ENCODE measurements at regions not wholly inside any gene's neighbourhood (a gene's known extent, or its start where the extent isn't known, plus 50 kb on each side); places are given as distances from the start of the nearest gene placed in this dataset.

DNA sequence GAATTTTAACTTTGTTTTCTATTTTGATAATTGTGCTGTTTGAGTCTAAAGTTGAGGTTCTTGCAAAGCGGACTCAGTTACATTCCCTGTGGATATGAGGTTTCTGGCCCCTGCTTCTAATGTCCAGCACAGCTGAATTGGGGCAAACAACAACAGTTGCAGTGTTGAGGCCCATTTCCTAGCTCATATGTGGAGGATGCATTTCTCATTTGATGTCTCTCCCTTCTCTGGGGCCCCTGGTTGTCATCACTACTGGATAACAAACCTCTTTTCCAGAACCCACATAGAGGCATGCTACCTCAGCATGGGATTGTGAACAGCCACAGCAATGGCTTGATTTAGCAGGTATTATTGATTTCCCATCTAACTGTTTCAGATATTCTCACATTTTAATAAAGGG, 208.2 kb upstream of the VSTM2A start:
- no peak for DNase-seq (ENCODE audit: low read depth, low spot score)
- no peaks in the 10 kb centered on the region for H3K9me3 ChIP-seq (replicated peaks; ENCODE audit: control insufficient read depth, insufficient read depth, low read length)
- no peaks in the 10 kb centered on the region for H3K4me1 ChIP-seq (ENCODE audit: control insufficient read depth, insufficient read depth, low read length)
- H3K27ac ChIP-seq (ENCODE audit: control insufficient read depth, insufficient read depth), result no peak overlapping the region
- ChIA-PET SMC1A (ENCODE audit: uncharacterized antibody, unreplicated experiment) (interaction anchor here (1.0 to 1.6 kb wide), 3 partner anchors 18 to 231 kb away, joined by 3 read pairs; no protein-coding TSS in a partner anchor), POLR2A (no interaction called here), RAD21 (ENCODE audit: unreplicated experiment) (no interaction called here), CTCF (no interaction called here)
- H3K79me2 ChIP-seq (ENCODE audit: control insufficient read depth, insufficient read depth, low read length), result no peaks in the 10 kb centered on the region
- no peaks in the 10 kb centered on the region for H3K27me3 ChIP-seq (replicated peaks in 1 of 2; ENCODE audit: control insufficient read depth in 2 of 2, insufficient read depth in 2 of 2, low read length in 1 of 2)
- H3K9ac ChIP-seq (ENCODE audit: control insufficient read depth, insufficient read depth, low read length), result no peak overlapping the region
- in situ Hi-C loops (cut with MboI) (loop anchor here (10.0 kb wide), 1 partner anchor 89 kb away; no protein-coding TSS in a partner anchor), intact Hi-C loops (cut with micrococcal nuclease; ENCODE audit: unreplicated experiment) (no loop called here)
- FAIRE-seq, result no peak
- TF ChIP-seq BACH1 (IDR thresholded peaks at IDR 0.05; ENCODE audit: borderline replicate concordance), result no peak
- TF ChIP-seq HDAC6 (IDR thresholded peaks at IDR 0.05; ENCODE audit: unreplicated experiment), result no peak
- no peak for TF ChIP-seq ESRRA (IDR thresholded peaks at IDR 0.05; ENCODE audit: low read length)
- TF ChIP-seq, protein P1, sequence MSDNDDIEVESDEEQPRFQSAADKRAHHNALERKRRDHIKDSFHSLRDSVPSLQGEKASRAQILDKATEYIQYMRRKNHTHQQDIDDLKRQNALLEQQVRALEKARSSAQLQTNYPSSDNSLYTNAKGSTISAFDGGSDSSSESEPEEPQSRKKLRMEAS (IDR thresholded peaks at IDR 0.05; ENCODE audit: low read depth, low read length), result no peak
- no peak for TF ChIP-seq FOXK2 (IDR thresholded peaks at IDR 0.05)
- TF ChIP-seq SIX5 (IDR thresholded peaks at IDR 0.05; ENCODE audit: low read depth, low read length, severe bottlenecking), result no peak
- TF ChIP-seq, protein P2, sequence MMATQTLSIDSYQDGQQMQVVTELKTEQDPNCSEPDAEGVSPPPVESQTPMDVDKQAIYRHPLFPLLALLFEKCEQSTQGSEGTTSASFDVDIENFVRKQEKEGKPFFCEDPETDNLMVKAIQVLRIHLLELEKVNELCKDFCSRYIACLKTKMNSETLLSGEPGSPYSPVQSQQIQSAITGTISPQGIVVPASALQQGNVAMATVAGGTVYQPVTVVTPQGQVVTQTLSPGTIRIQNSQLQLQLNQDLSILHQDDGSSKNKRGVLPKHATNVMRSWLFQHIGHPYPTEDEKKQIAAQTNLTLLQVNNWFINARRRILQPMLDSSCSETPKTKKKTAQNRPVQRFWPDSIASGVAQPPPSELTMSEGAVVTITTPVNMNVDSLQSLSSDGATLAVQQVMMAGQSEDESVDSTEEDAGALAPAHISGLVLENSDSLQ (IDR thresholded peaks at IDR 0.05), result no peak
- no peak for TF ChIP-seq SIN3A (IDR thresholded peaks at IDR 0.05; ENCODE audit: low read depth, low read length)
- TF ChIP-seq NRF1 (conservative IDR thresholded peaks at IDR 0.05; ENCODE audit: low read depth, low read length), result no peak
- no peak for TF ChIP-seq ZNF207 (IDR thresholded peaks at IDR 0.05; ENCODE audit: borderline replicate concordance)
- TF ChIP-seq BRCA1 (IDR thresholded peaks at IDR 0.05; ENCODE audit: low read depth, low read length), result no peak
- TF ChIP-seq CBX3 (IDR thresholded peaks at IDR 0.05; ENCODE audit: borderline replicate concordance, low read depth), result no peak
- TF ChIP-seq, protein P3, sequence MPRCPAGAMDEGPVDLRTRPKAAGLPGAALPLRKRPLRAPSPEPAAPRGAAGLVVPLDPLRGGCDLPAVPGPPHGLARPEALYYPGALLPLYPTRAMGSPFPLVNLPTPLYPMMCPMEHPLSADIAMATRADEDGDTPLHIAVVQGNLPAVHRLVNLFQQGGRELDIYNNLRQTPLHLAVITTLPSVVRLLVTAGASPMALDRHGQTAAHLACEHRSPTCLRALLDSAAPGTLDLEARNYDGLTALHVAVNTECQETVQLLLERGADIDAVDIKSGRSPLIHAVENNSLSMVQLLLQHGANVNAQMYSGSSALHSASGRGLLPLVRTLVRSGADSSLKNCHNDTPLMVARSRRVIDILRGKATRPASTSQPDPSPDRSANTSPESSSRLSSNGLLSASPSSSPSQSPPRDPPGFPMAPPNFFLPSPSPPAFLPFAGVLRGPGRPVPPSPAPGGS (IDR thresholded peaks at IDR 0.05; ENCODE audit: borderline replicate concordance, insufficient read depth, low read depth, low read length, poor library complexity, severe bottlenecking), result no peak
- no peak for TF ChIP-seq SREBF1 (IDR thresholded peaks at IDR 0.05; ENCODE audit: low read length)
- TF ChIP-seq TBL1XR1 (IDR thresholded peaks at IDR 0.05; ENCODE audit: low read depth, low read length), result no peak
- TF ChIP-seq, protein P4, sequence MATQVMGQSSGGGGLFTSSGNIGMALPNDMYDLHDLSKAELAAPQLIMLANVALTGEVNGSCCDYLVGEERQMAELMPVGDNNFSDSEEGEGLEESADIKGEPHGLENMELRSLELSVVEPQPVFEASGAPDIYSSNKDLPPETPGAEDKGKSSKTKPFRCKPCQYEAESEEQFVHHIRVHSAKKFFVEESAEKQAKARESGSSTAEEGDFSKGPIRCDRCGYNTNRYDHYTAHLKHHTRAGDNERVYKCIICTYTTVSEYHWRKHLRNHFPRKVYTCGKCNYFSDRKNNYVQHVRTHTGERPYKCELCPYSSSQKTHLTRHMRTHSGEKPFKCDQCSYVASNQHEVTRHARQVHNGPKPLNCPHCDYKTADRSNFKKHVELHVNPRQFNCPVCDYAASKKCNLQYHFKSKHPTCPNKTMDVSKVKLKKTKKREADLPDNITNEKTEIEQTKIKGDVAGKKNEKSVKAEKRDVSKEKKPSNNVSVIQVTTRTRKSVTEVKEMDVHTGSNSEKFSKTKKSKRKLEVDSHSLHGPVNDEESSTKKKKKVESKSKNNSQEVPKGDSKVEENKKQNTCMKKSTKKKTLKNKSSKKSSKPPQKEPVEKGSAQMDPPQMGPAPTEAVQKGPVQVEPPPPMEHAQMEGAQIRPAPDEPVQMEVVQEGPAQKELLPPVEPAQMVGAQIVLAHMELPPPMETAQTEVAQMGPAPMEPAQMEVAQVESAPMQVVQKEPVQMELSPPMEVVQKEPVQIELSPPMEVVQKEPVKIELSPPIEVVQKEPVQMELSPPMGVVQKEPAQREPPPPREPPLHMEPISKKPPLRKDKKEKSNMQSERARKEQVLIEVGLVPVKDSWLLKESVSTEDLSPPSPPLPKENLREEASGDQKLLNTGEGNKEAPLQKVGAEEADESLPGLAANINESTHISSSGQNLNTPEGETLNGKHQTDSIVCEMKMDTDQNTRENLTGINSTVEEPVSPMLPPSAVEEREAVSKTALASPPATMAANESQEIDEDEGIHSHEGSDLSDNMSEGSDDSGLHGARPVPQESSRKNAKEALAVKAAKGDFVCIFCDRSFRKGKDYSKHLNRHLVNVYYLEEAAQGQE (IDR thresholded peaks at IDR 0.05; ENCODE audit: low read depth, low read length), result no peak
- no peak for TF ChIP-seq ZSCAN29 (IDR thresholded peaks at IDR 0.05)
- TF ChIP-seq, protein P5, sequence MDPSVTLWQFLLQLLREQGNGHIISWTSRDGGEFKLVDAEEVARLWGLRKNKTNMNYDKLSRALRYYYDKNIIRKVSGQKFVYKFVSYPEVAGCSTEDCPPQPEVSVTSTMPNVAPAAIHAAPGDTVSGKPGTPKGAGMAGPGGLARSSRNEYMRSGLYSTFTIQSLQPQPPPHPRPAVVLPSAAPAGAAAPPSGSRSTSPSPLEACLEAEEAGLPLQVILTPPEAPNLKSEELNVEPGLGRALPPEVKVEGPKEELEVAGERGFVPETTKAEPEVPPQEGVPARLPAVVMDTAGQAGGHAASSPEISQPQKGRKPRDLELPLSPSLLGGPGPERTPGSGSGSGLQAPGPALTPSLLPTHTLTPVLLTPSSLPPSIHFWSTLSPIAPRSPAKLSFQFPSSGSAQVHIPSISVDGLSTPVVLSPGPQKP (IDR thresholded peaks at IDR 0.05; ENCODE audit: low read depth, low read length), result no peak
- no peak for TF ChIP-seq NFXL1 (IDR thresholded peaks at IDR 0.05; ENCODE audit: borderline replicate concordance)
- TF ChIP-seq LARP7 (IDR thresholded peaks at IDR 0.05), result no peak
- 8% methylated on average over 1 of the region's 1 CpG for WGBS (ENCODE audit: insufficient coverage, insufficient replicate concordance, low lambda C conversion rate, missing lambda C conversion rate)
- no peaks in the 10 kb centered on the region for H4K20me1 ChIP-seq (ENCODE audit: control insufficient read depth, insufficient read depth)
- no peak overlapping the region for H3K4me3 ChIP-seq
- H3K4me2 ChIP-seq (ENCODE audit: control insufficient read depth, insufficient read depth), result no peak overlapping the region
- no peak overlapping the region for H2AFZ ChIP-seq (ENCODE audit: control insufficient read depth, low read depth, low read length)
- BruUV-seq (replicated peaks), result no TSS peak
- ATAC-seq, result no peak
- H3K36me3 ChIP-seq (ENCODE audit: control insufficient read depth in 2 of 2, insufficient read depth in 2 of 2, low read length in 1 of 2), result no peaks in the 10 kb centered on the region

All from GM12878 (cell line).